OCI-LY7 (cell line): ENCODE measurements at regions not wholly inside any gene's neighbourhood (a gene's known extent, or its start where the extent isn't known, plus 50 kb on each side); places are given as distances from the start of the nearest gene placed in this dataset.

Experiments used
- BruUV-seq: library from RNA; stranded (reverse); fragments of 400-500 nt; replicated peaks from 2 replicates; lab custom pipeline; 2021; lab: Mats Ljungman, UMichigan
- CTCF ChIA-PET: fragments of 300-600 bp; sonication (Branson Sonifier 250); formaldehyde crosslinking; loops from one replicate; lab custom pipeline; 2022; ENCODE audit warnings: antibody characterized with exemption; ENCODE audit not compliant: unreplicated experiment; lab: Charles Lee
- POLR2A ChIA-PET: fragments of 300-600 bp; sonication (Branson Sonifier 250); formaldehyde crosslinking; loops from one replicate; lab custom pipeline; 2022; ENCODE audit warnings: antibody characterized with exemption; lab: Charles Lee
- DNase-seq: peaks from one replicate; pipeline ENCODE4 v3.0.0-alpha.2; 2015; ENCODE audit warnings: low spot score
- H2AFZ ChIP-seq: fragments of 200-600 bp; sonication (generic), shearing (Covaris generic); 2 replicates; pipeline ENCODE4 v1.6.1; 2014; ENCODE audit warnings: mild to moderate bottlenecking, antibody characterized with exemption, low read length, moderate library complexity
- H3K27ac ChIP-seq: fragments of 200-600 bp; sonication (generic); 2 replicates; pipeline ENCODE4 v1.5.1; 2014; ENCODE audit warnings: mixed run types, low read depth, mild to moderate bottlenecking, moderate library complexity, low read length, inconsistent platforms; ENCODE audit not compliant: poor library complexity, severe bottlenecking
- H3K36me3 ChIP-seq: fragments of 200-600 bp; sonication (generic); 2 replicates; pipeline ENCODE4 v1.6.1; 2014; ENCODE audit warnings: mild to moderate bottlenecking, antibody characterized with exemption, low read length, moderate library complexity, mixed read lengths; ENCODE audit not compliant: insufficient read depth
- H3K4me1 ChIP-seq: fragments of 200-600 bp; sonication (generic); 2 replicates; pipeline ENCODE4 v1.5.1; 2014; ENCODE audit warnings: mild to moderate bottlenecking, low read length; ENCODE audit not compliant: insufficient read depth, poor library complexity, severe bottlenecking
- H3K4me2 ChIP-seq: fragments of 200-600 bp; sonication (generic); 2 replicates; pipeline ENCODE4 v1.6.1; 2014; ENCODE audit warnings: mild to moderate bottlenecking, low read length
- H3K4me3 ChIP-seq: fragments of 200-600 bp; sonication (generic); 2 replicates; pipeline ENCODE4 v1.5.1; 2014; ENCODE audit warnings: mild to moderate bottlenecking, low read depth, low read length; ENCODE audit not compliant: poor library complexity, severe bottlenecking
- H3K79me2 ChIP-seq: fragments of 200-600 bp; sonication (generic); 2 replicates; pipeline ENCODE4 v1.6.1; 2016; ENCODE audit warnings: low read depth, mild to moderate bottlenecking, low read length, moderate library complexity, mixed read lengths; ENCODE audit not compliant: insufficient read depth
- H3K9me2 ChIP-seq: fragments of 200-600 bp; sonication (generic); 2 replicates; pipeline ENCODE4 v1.6.1; 2016; ENCODE audit warnings: mild to moderate bottlenecking, low read length, mixed read lengths; ENCODE audit not compliant: insufficient read depth
- H3K9me3 ChIP-seq: fragments of 200-600 bp; sonication (generic); 2 replicates; pipeline ENCODE4 v1.6.1; 2014; ENCODE audit warnings: mild to moderate bottlenecking, mixed run types, low read length, mixed read lengths
- H4K20me1 ChIP-seq: fragments of 200-600 bp; sonication (generic); 2 replicates; pipeline ENCODE4 v1.6.1; 2014; ENCODE audit warnings: mild to moderate bottlenecking, antibody characterized with exemption, low read length, moderate library complexity, mixed read lengths; ENCODE audit not compliant: insufficient read depth
- EZH2phosphoT487 ChIP-seq: fragments of 200-600 bp; sonication (generic); IDR thresholded peaks from 2 replicates; pipeline ENCODE4 v1.6.1; 2018; ENCODE audit warnings: low read depth, borderline replicate concordance, mild to moderate bottlenecking, mixed run types, antibody characterized with exemption, low read length, moderate library complexity, mixed read lengths
- intact Hi-C: fragments of 100-400 bp; cut with micrococcal nuclease; formaldehyde crosslinking; loops from one replicate; pipeline ENCODE4 v1.10.0; 2022; ENCODE audit not compliant: unreplicated experiment
- TF ChIP-seq, protein P1 (sequence below): fragments of 200-600 bp; sonication (generic); conservative IDR thresholded peaks from 2 replicates; pipeline ENCODE4 v1.5.1; 2014; ENCODE audit warnings: mild to moderate bottlenecking, antibody characterized with exemption, low read length, moderate library complexity, mixed read lengths

DNA sequence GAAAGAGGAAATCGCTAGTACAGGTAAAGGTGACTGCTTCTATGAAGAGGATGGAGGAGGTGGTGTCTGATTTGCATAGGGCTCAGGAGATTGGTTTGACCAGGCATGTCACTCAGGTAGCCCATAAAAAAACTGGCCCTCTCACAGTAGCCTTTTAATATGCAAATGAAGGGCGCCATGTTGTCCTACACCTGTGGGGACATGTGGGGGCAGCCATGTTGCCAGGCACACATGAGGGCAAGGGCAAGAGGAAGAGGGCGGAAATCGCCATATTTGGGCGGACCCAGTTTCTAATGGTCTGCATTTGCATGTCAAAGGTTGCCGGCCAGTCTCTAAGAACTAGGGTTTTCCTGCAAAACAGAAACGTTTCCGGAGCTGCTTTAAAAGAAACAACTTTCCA is 1330.6 kb downstream of the DSC3 start:
- Histone ChIP-seq H3K4me3 (no peak overlapping the region), H3K36me3 (no peaks in the 10 kb centered on the region), H3K9me2 (no peaks in the 10 kb centered on the region), H3K27ac (no peak overlapping the region), H3K79me2 (no peaks in the 10 kb centered on the region), H2AFZ (no peak overlapping the region), H3K4me2 (no peak overlapping the region), H3K9me3 (no peaks in the 10 kb centered on the region), H3K4me1 (no peaks in the 10 kb centered on the region), H4K20me1 (no peaks in the 10 kb centered on the region)
- POLR2A ChIA-PET: no interaction called here
- no peak for DNase-seq
- intact Hi-C loops: no loop called here
- no peak for TF ChIP-seq EZH2phosphoT487
- TF ChIP-seq, protein P1, sequence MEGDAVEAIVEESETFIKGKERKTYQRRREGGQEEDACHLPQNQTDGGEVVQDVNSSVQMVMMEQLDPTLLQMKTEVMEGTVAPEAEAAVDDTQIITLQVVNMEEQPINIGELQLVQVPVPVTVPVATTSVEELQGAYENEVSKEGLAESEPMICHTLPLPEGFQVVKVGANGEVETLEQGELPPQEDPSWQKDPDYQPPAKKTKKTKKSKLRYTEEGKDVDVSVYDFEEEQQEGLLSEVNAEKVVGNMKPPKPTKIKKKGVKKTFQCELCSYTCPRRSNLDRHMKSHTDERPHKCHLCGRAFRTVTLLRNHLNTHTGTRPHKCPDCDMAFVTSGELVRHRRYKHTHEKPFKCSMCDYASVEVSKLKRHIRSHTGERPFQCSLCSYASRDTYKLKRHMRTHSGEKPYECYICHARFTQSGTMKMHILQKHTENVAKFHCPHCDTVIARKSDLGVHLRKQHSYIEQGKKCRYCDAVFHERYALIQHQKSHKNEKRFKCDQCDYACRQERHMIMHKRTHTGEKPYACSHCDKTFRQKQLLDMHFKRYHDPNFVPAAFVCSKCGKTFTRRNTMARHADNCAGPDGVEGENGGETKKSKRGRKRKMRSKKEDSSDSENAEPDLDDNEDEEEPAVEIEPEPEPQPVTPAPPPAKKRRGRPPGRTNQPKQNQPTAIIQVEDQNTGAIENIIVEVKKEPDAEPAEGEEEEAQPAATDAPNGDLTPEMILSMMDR: no peak
- BruUV-seq: no TSS peak
- CTCF ChIA-PET: no interaction called here

DNA sequence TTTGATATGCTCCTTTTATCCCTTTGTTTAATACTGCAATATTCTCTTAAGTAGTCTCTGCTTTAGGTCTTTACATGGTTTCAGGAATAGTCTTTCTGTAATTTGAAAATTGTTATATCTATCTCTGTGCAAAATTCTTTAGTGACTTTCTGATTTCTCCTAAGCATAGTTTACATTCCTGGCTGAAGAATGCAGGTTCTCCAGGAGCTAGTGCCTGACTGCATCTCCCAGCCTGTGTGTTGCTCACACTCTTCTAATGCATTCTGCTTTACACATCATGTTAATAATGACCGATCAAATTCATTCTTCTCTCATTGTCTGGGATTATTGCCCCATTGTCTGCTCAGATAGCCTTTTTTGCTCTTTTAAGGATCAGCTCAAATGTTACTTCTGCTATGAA is 1349.2 kb downstream of the DSC3 start:
- Histone ChIP-seq H3K9me2 (no peaks in the 10 kb centered on the region), H2AFZ (no peak overlapping the region), H3K9me3 (no peaks in the 10 kb centered on the region), H3K27ac (no peak overlapping the region), H4K20me1 (no peaks in the 10 kb centered on the region), H3K79me2 (no peaks in the 10 kb centered on the region), H3K4me2 (no peak overlapping the region), H3K36me3 (no peaks in the 10 kb centered on the region), H3K4me1 (no peaks in the 10 kb centered on the region), H3K4me3 (no peak overlapping the region)
- no TSS peak for BruUV-seq
- no peak for TF ChIP-seq EZH2phosphoT487
- TF ChIP-seq, protein P1: no peak
- POLR2A ChIA-PET: interaction anchor here (0.5 to 0.6 kb wide), 2 partner anchors 10 to 26 kb away, joined by 3 read pairs; no protein-coding TSS in a partner anchor
- intact Hi-C loops: no loop called here
- CTCF ChIA-PET: no interaction called here
- DNase-seq: no peak

DNA sequence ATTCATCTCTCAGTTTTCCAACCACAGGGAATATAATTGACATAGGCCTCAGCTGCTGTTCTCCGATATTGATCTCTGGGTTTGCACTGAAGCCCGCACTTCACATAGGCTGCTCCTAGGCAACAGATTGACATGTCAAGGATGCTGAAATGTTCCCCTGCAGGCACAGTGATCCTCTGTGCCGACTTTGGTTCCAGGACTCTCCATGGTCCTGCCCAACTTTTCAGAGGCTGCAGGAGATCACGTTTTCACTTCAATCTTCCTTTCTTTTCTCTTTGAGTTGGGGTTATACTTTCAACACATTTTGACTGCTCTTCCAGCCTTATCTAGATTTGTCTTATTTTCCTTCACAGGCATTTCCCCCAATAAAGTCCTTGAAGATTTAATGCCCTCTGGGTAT is 1361.0 kb downstream of the DSC3 start:
- Histone ChIP-seq H3K36me3 (no peaks in the 10 kb centered on the region), H3K4me2 (no peak overlapping the region), H3K9me3 (no peaks in the 10 kb centered on the region), H4K20me1 (no peaks in the 10 kb centered on the region), H3K4me1 (no peaks in the 10 kb centered on the region), H2AFZ (no peak overlapping the region), H3K4me3 (no peak overlapping the region), H3K79me2 (no peaks in the 10 kb centered on the region), H3K27ac (no peak overlapping the region), H3K9me2 (no peaks in the 10 kb centered on the region)
- DNase-seq: no peak
- intact Hi-C loops: no loop called here
- no TSS peak for BruUV-seq
- ChIA-PET CTCF (no interaction called here), POLR2A (no interaction called here)
- TF ChIP-seq, protein P1: no peak
- no peak for TF ChIP-seq EZH2phosphoT487
